Lower leg skin (tissue), 3 donors: ENCODE measurements at regions not wholly inside any gene's neighbourhood (a gene's known extent, or its start where the extent isn't known, plus 50 kb on each side); places are given as distances from the start of the nearest gene placed in this dataset.

Experiments
- CTCF ChIP-seq, 3 donors: fragments of 450-650 bp; IDR thresholded peaks; one replicate each; pipeline ENCODE4 v1.5.1; 2016; ENCODE audit warnings: antibody characterized with exemption in 3 of 3, mild to moderate bottlenecking in 3 of 3, moderate library complexity in 2 of 3
- POLR2A ChIP-seq, 2 donors: fragments of 450-650 bp; IDR thresholded peaks; one replicate each; pipeline ENCODE4 v1.6.1; 2016 to 2017; ENCODE audit warnings: antibody characterized with exemption in 2 of 2, mild to moderate bottlenecking in 1 of 2, moderate library complexity in 1 of 2

- TF ChIP-seq CTCF (IDR thresholded peaks at IDR 0.05): no peak
- TF ChIP-seq POLR2A (IDR thresholded peaks at IDR 0.05): no peak
These were observed 212.3 kb downstream of the DCAF12L2 start for GRCh38 chrX:125953814-125954213.
